ENCODE measurements at regions not wholly inside any gene's neighbourhood (a gene's known extent, or its start where the extent isn't known, plus 50 kb on each side); places are given as distances from the start of the nearest gene placed in this dataset.

DNA sequence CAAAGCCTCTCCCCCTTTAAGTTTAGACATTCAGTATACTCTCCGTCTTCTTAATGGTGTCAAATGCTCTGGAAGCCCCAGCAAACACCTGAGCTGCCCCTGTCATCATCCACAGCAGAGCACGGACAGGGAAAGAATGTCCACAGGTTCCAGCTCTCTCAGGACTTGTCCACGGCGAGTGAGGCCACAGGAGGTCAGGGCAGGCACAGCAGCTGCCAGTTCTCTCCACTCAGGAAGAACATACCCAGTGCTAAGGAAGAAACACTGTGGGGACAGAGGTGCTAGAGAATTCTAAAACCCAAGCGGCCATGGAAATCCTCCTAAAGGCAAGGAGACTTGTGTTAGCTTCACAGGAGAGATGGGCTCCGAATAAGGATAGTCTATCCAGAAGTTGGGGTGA, 132.0 kb upstream of the SERP2 start:
- TF ChIP-seq, protein P1, sequence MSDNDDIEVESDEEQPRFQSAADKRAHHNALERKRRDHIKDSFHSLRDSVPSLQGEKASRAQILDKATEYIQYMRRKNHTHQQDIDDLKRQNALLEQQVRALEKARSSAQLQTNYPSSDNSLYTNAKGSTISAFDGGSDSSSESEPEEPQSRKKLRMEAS (IDR thresholded peaks at IDR 0.05; ENCODE audit: low read depth, low read length), result no peak
- TF ChIP-seq CTCF (IDR thresholded peaks at IDR 0.05 in 2 of 3, conservative IDR thresholded peaks at IDR 0.05 in 1 of 3; ENCODE audit: control insufficient read depth in 2 of 3, extremely low read depth in 1 of 3, insufficient read depth in 1 of 3, low read depth in 3 of 3, low read length in 3 of 3) (no peak), ZNF274 (IDR thresholded peaks at IDR 0.05; ENCODE audit: insufficient read depth, insufficient read length) (no peak), BACH1 (IDR thresholded peaks at IDR 0.05; ENCODE audit: borderline replicate concordance) (no peak), GABPA (IDR thresholded peaks at IDR 0.05; ENCODE audit: low read depth) (no peak), EZH2 (IDR thresholded peaks at IDR 0.05; ENCODE audit: borderline replicate concordance, control insufficient read depth, low read depth, low read length) (no peak)

Measured in GM12878 (cell line).